ENCODE measurements at regions not wholly inside any gene's neighbourhood (a gene's known extent, or its start where the extent isn't known, plus 50 kb on each side); places are given as distances from the start of the nearest gene placed in this dataset.

DNA sequence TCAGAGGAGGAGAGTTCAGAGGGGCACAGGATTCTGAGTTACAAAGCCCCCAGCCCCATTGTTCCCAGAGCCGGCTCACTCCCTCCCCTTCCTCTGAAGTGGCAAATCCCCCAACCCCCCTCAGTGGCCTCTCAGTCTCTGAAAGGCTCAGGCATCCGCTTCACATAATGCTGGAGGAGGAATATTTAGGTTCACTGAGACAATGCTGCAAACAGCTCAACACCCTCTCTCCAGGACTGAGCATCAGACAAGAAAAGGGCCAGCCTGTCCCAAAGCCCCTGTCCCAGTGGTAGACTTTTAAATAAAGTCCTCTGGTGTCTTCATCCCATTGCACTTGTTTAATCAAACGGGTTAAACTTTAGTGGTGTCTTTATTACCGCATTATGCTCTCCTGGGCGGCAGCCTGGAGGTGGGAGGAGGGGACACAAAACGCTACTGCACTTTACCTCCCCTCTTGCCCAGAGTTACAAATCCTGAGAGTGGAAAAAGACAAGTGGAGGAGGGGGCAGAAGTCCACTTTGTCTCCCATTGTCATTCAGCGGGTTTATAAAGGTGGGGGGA is 257.9 kb downstream of the FGFR2 start:
- Mint-ChIP-seq H3K27ac (ENCODE audit: unreplicated experiment) (no peak overlapping the region), H3K4me1 (ENCODE audit: low read depth, unreplicated experiment) (peaks cover 9% of the 10 kb centered on the region), H3K4me3 (ENCODE audit: unreplicated experiment) (no peak overlapping the region), H3K36me3 (ENCODE audit: low read depth, unreplicated experiment) (no peaks in the 10 kb centered on the region), H3K27me3 (ENCODE audit: low read depth, unreplicated experiment) (peaks cover 2% of the 10 kb centered on the region), H3K9me3 (ENCODE audit: unreplicated experiment) (peaks cover 6% of the 10 kb centered on the region)
- TF ChIP-seq EZH2 (IDR thresholded peaks at IDR 0.05; ENCODE audit: insufficient read depth, low read length), result no peak
- TF ChIP-seq, protein P1, sequence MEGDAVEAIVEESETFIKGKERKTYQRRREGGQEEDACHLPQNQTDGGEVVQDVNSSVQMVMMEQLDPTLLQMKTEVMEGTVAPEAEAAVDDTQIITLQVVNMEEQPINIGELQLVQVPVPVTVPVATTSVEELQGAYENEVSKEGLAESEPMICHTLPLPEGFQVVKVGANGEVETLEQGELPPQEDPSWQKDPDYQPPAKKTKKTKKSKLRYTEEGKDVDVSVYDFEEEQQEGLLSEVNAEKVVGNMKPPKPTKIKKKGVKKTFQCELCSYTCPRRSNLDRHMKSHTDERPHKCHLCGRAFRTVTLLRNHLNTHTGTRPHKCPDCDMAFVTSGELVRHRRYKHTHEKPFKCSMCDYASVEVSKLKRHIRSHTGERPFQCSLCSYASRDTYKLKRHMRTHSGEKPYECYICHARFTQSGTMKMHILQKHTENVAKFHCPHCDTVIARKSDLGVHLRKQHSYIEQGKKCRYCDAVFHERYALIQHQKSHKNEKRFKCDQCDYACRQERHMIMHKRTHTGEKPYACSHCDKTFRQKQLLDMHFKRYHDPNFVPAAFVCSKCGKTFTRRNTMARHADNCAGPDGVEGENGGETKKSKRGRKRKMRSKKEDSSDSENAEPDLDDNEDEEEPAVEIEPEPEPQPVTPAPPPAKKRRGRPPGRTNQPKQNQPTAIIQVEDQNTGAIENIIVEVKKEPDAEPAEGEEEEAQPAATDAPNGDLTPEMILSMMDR (IDR thresholded peaks at IDR 0.05; ENCODE audit: insufficient read depth, low read depth, low read length), result no peak
- no peak overlapping the region for H3K27ac ChIP-seq (ENCODE audit: low read depth, low read length)
- H3K9ac ChIP-seq (ENCODE audit: low read length), result no peak overlapping the region
- no peak overlapping the region for H3K4me2 ChIP-seq (ENCODE audit: low read length)
- H4K20me1 ChIP-seq (ENCODE audit: insufficient read depth, low read length), result no peaks in the 10 kb centered on the region
- no peak for DNase-seq (ENCODE audit: low read depth)
- no peak overlapping the region for H2AFZ ChIP-seq (ENCODE audit: low read depth, low read length)
- no peak for FAIRE-seq
- no peaks in the 10 kb centered on the region for H3K36me3 ChIP-seq (ENCODE audit: insufficient read depth, low read length)
- no peaks in the 10 kb centered on the region for H3K9me3 ChIP-seq (ENCODE audit: insufficient read depth, low read depth, low read length)
- H3K4me3 ChIP-seq (ENCODE audit: insufficient read depth, low read depth, low read length), result no peak overlapping the region
- H3K27me3 ChIP-seq (ENCODE audit: insufficient read depth, low read length), result no peaks in the 10 kb centered on the region
- no peaks in the 10 kb centered on the region for H3K79me2 ChIP-seq (ENCODE audit: insufficient read depth, low read length)
- no peaks in the 10 kb centered on the region for H3K4me1 ChIP-seq (ENCODE audit: insufficient read depth, low read length)

DNA sequence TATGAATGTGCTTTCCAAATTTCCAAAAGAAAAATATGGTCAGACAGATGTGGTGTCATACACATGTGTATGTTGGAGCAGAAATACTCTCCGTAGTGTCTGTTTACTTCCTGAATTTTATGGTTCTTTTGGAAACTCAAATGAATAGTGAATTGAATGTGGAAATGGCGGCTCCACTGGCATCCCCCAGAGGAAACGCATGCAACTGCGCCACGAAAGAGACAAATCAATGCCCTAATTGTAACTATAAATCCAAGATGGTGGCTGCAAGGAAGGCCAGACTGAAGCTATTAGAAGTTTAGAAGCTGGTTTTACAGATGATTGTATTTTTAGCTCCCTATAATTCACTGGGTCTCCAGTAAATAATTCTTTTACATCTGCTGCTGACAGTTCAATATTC is 246.7 kb downstream of the FGFR2 start:
- no peak overlapping the region for H2AFZ ChIP-seq (ENCODE audit: low read depth, low read length)
- no peak overlapping the region for H3K4me3 ChIP-seq (ENCODE audit: insufficient read depth, low read depth, low read length)
- Mint-ChIP-seq H3K27me3 (ENCODE audit: low read depth, unreplicated experiment) (no peaks in the 10 kb centered on the region), H3K9me3 (ENCODE audit: unreplicated experiment) (no peaks in the 10 kb centered on the region), H3K4me3 (ENCODE audit: unreplicated experiment) (no peak overlapping the region), H3K27ac (ENCODE audit: unreplicated experiment) (no peak overlapping the region), H3K4me1 (ENCODE audit: low read depth, unreplicated experiment) (no peaks in the 10 kb centered on the region), H3K36me3 (ENCODE audit: low read depth, unreplicated experiment) (no peaks in the 10 kb centered on the region)
- no peaks in the 10 kb centered on the region for H3K27me3 ChIP-seq (ENCODE audit: insufficient read depth, low read length)
- FAIRE-seq (no peak), DNase-seq (ENCODE audit: low read depth) (no peak)
- H3K4me1 ChIP-seq (ENCODE audit: insufficient read depth, low read length), result no peaks in the 10 kb centered on the region
- TF ChIP-seq, protein P1 (IDR thresholded peaks at IDR 0.05; ENCODE audit: insufficient read depth, low read depth, low read length), result no peak
- no peak for TF ChIP-seq EZH2 (IDR thresholded peaks at IDR 0.05; ENCODE audit: insufficient read depth, low read length)
- no peak overlapping the region for H3K27ac ChIP-seq (ENCODE audit: low read depth, low read length)
- H3K36me3 ChIP-seq (ENCODE audit: insufficient read depth, low read length), result no peaks in the 10 kb centered on the region
- peaks cover 6% of the 10 kb centered on the region for H3K9me3 ChIP-seq (ENCODE audit: insufficient read depth, low read depth, low read length)
- H4K20me1 ChIP-seq (ENCODE audit: insufficient read depth, low read length), result no peaks in the 10 kb centered on the region
- no peaks in the 10 kb centered on the region for H3K79me2 ChIP-seq (ENCODE audit: insufficient read depth, low read length)
- no peak overlapping the region for H3K9ac ChIP-seq (ENCODE audit: low read length)
- no peak overlapping the region for H3K4me2 ChIP-seq (ENCODE audit: low read length)

DNA sequence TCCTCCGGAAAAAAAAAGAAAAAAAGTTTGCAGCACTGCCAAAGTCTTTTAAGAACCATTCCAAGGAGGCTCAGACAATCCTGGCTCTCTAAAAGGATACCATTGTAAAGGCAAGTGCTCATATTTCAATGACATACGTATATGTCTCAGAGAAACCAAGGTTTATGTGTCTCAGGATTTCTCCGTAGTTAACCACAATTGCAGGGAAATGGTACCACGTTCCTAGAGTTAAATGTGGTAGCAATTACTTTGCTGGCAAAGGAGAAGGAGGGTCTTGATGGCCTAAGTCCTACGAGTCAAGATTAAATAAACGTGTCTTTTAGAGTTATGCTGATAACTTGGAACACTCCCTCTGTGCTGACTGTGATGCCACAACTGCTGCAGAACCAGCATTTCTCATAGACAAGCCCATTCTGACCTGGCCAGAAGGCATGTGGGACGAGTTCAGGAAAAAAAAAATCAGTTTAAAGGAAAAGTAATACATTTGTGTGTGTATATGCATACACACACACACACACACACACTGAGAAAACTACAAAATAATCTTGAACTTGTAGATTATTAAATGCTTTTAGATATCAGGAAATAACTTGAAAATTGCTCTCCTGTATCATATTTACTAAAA is 245.9 kb downstream of the FGFR2 start:
- Histone ChIP-seq H3K36me3 (ENCODE audit: insufficient read depth, low read length) (no peaks in the 10 kb centered on the region), H3K27ac (ENCODE audit: low read depth, low read length) (no peak overlapping the region), H3K79me2 (ENCODE audit: insufficient read depth, low read length) (no peaks in the 10 kb centered on the region), H3K27me3 (ENCODE audit: insufficient read depth, low read length) (no peaks in the 10 kb centered on the region), H4K20me1 (ENCODE audit: insufficient read depth, low read length) (no peaks in the 10 kb centered on the region), H3K9me3 (ENCODE audit: insufficient read depth, low read depth, low read length) (peaks cover 6% of the 10 kb centered on the region), H2AFZ (ENCODE audit: low read depth, low read length) (no peak overlapping the region), H3K9ac (ENCODE audit: low read length) (no peak overlapping the region), H3K4me3 (ENCODE audit: insufficient read depth, low read depth, low read length) (no peak overlapping the region), H3K4me2 (ENCODE audit: low read length) (no peak overlapping the region), H3K4me1 (ENCODE audit: insufficient read depth, low read length) (no peaks in the 10 kb centered on the region)
- no peaks in the 10 kb centered on the region for H3K9me3 Mint-ChIP-seq (ENCODE audit: unreplicated experiment)
- no peaks in the 10 kb centered on the region for H3K4me1 Mint-ChIP-seq (ENCODE audit: low read depth, unreplicated experiment)
- H3K27me3 Mint-ChIP-seq (ENCODE audit: low read depth, unreplicated experiment), result no peaks in the 10 kb centered on the region
- FAIRE-seq, result no peak
- H3K36me3 Mint-ChIP-seq (ENCODE audit: low read depth, unreplicated experiment), result no peaks in the 10 kb centered on the region
- TF ChIP-seq EZH2 (IDR thresholded peaks at IDR 0.05; ENCODE audit: insufficient read depth, low read length), result no peak
- TF ChIP-seq, protein P1 (IDR thresholded peaks at IDR 0.05; ENCODE audit: insufficient read depth, low read depth, low read length), result no peak
- peak; percentile 11 for DNase-seq (ENCODE audit: low read depth)
- H3K4me3 Mint-ChIP-seq (ENCODE audit: unreplicated experiment), result no peak overlapping the region
- no peak overlapping the region for H3K27ac Mint-ChIP-seq (ENCODE audit: unreplicated experiment)

All from astrocyte (in vitro differentiated cells and primary cell).